ENCODE measurements at regions not wholly inside any gene's neighbourhood (a gene's known extent, or its start where the extent isn't known, plus 50 kb on each side); places are given as distances from the start of the nearest gene placed in this dataset.
A peak's percentile ranks its signal among the peaks of the same experiment; 100 is the strongest.

DNA sequence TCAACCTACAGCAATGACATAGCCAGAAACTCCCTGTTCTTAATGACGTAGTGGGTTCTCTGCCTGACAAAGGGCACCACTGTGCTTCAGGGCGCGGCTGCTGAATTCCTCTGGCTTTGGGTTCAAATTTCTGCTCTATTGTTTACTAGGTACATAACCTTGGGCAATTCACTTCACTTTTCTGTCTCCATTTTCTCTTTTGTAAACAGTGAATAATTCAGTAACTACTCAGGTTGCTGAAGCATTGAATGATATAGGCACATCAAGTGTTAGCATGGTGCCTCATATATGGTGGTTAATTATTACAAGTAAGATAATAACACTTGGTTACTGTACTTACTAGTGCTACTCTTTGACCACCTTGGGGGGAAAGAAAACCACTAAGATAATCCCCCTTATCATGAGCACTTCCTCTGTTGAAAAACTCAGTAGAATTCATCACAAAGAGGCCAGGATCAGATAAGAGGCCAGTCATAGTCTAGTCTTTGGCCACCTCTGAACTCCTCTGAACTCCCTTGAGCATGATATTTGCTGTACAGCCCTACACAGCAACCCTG, 92.0 kb upstream of the AHR start (continued):
- peak; percentile 85; the same call in 1 of the 2 replicates for TF ChIP-seq STAT6 (CRISPR knock-in tag; IDR thresholded peaks at IDR 0.05; ENCODE audit: borderline replicate concordance)
- peak; percentile 91 for TF ChIP-seq ZBTB39 (CRISPR knock-in tag; IDR thresholded peaks at IDR 0.05)
- TF ChIP-seq, protein P1, sequence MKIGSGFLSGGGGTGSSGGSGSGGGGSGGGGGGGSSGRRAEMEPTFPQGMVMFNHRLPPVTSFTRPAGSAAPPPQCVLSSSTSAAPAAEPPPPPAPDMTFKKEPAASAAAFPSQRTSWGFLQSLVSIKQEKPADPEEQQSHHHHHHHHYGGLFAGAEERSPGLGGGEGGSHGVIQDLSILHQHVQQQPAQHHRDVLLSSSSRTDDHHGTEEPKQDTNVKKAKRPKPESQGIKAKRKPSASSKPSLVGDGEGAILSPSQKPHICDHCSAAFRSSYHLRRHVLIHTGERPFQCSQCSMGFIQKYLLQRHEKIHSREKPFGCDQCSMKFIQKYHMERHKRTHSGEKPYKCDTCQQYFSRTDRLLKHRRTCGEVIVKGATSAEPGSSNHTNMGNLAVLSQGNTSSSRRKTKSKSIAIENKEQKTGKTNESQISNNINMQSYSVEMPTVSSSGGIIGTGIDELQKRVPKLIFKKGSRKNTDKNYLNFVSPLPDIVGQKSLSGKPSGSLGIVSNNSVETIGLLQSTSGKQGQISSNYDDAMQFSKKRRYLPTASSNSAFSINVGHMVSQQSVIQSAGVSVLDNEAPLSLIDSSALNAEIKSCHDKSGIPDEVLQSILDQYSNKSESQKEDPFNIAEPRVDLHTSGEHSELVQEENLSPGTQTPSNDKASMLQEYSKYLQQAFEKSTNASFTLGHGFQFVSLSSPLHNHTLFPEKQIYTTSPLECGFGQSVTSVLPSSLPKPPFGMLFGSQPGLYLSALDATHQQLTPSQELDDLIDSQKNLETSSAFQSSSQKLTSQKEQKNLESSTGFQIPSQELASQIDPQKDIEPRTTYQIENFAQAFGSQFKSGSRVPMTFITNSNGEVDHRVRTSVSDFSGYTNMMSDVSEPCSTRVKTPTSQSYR (CRISPR knock-in tag; IDR thresholded peaks at IDR 0.05; ENCODE audit: borderline replicate concordance), result peak; percentile 43; the same call in 1 of the 2 replicates
- peak; percentile 69 for TF ChIP-seq THAP11 (CRISPR knock-in tag; IDR thresholded peaks at IDR 0.05)
- peak; percentile 30; the same call in 1 of the 2 replicates for TF ChIP-seq KDM5A (IDR thresholded peaks at IDR 0.05; ENCODE audit: borderline replicate concordance, low read length)
- TF ChIP-seq YEATS4 (CRISPR knock-in tag; IDR thresholded peaks at IDR 0.05; ENCODE audit: borderline replicate concordance), result peak; percentile 29; the same call in 1 of the 2 replicates
- TF ChIP-seq MATR3 (CRISPR knock-in tag; IDR thresholded peaks at IDR 0.05), result no peak
- 0 out of 2 replicates have a peak, but pooled peaks have one; percentile 41 for TF ChIP-seq ZNF605 (CRISPR knock-in tag; IDR thresholded peaks at IDR 0.05)
- TF ChIP-seq FOXA1 (IDR thresholded peaks at IDR 0.05), result peak; percentile 96
- TF ChIP-seq FOXA1 (CRISPR knock-in tag; IDR thresholded peaks at IDR 0.05), result peak; percentile 96
- TF ChIP-seq SKI (IDR thresholded peaks at IDR 0.05; ENCODE audit: partially characterized antibody), result peak; percentile 83
- TF ChIP-seq ZNF737 (CRISPR knock-in tag; IDR thresholded peaks at IDR 0.05; ENCODE audit: borderline replicate concordance), result no peak
- no peak for TF ChIP-seq SUZ12 (IDR thresholded peaks at IDR 0.05; ENCODE audit: low read depth, low read length)
- peak; percentile 76; the same call in 1 of the 2 replicates for TF ChIP-seq ETV5 (CRISPR knock-in tag; IDR thresholded peaks at IDR 0.05; ENCODE audit: borderline replicate concordance)
- TF ChIP-seq TARDBP (CRISPR knock-in tag; IDR thresholded peaks at IDR 0.05), result peak; percentile 94
- TF ChIP-seq, protein P2, sequence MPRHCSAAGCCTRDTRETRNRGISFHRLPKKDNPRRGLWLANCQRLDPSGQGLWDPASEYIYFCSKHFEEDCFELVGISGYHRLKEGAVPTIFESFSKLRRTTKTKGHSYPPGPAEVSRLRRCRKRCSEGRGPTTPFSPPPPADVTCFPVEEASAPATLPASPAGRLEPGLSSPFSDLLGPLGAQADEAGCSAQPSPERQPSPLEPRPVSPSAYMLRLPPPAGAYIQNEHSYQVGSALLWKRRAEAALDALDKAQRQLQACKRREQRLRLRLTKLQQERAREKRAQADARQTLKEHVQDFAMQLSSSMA (CRISPR knock-in tag; IDR thresholded peaks at IDR 0.05), result no peak
- TF ChIP-seq DRAP1 (CRISPR knock-in tag; IDR thresholded peaks at IDR 0.05), result peak; percentile 22
- no peak for TF ChIP-seq FOXC1 (CRISPR knock-in tag; IDR thresholded peaks at IDR 0.05; ENCODE audit: borderline replicate concordance)
- TF ChIP-seq LBX2 (CRISPR knock-in tag; IDR thresholded peaks at IDR 0.05; ENCODE audit: borderline replicate concordance), result no peak
- TF ChIP-seq MED1 (CRISPR knock-in tag; IDR thresholded peaks at IDR 0.05), result peak; percentile 87
- peak; percentile 41; the same call in 1 of the 2 replicates for TF ChIP-seq ZKSCAN1 (IDR thresholded peaks at IDR 0.05; ENCODE audit: low read length)
- TF ChIP-seq ZFP90 (CRISPR knock-in tag; IDR thresholded peaks at IDR 0.05; ENCODE audit: borderline replicate concordance), result no peak

Measured in HepG2 (cell line).